GM19023 (cell line): ENCODE measurements at regions not wholly inside any gene's neighbourhood (a gene's known extent, or its start where the extent isn't known, plus 50 kb on each side); places are given as distances from the start of the nearest gene placed in this dataset.
"Not testable (repeated sequence)": the region's sequence is repeated elsewhere in the genome, so short reads cannot be mapped to it uniquely, and the experiment has no call there.

Experiments
- ATAC-seq: cut with Tn5 transposase; IDR thresholded peaks from one replicate; pipeline ENCODE4 v1.9.1; 2021; ENCODE audit warnings: mild to moderate bottlenecking, moderate library complexity; ENCODE audit not compliant: unreplicated experiment

DNA sequence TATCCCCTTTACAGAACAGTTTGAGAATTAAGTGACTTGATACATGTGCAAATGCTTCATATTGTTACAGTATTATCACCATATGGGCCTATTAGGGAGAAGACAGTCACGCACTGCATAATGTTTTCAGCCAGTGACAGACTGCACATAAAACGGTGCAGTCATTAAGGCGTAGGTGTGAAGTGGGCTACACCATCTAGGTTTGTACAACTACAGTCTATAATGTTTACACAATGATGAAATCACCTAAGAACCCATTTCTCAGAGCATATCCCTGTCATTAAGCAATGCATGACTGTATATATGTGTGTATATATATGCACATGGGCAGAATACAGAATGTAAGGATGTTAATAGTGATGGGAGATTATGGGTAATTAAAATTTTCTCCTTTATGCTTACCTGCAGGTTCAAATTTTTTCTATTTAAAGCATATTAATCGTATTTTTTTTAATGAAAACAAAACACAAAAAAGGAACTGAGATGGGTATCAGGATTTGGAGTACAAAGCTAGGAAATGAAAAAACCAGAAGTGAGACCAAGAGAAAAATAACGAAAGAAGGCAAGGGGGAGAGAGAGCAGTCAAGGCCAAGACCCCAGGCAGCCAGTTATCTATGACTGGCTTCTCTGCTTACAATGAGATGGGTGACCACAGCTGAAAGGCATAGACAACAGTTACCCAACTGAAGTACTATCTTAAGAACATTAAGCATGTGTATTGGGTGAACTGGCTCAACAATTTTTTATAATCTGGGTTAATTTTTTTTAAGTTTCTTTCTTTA lies 122.9 kb upstream of the DAB1 start:
- no peak for ATAC-seq

DNA sequence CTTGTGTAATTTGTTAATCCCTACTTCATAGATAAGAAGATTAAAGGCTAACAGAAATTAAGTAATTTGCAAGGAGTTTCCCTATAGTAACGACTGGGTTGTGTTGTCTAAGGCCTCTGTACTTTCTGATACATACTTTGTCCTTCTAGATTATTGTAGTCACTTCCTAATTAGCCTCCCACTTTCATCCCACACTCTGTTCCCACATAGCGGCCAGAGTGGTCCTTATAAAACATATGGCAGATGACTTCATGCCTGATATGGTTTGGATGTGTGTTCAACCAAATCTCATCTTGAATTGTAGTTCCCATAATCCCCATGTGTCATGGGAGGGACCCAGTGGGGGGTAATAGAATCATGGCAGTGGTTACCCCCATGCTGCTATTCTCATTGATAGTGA lies 120.5 kb upstream of the DAB1 start:
- ATAC-seq, result no peak

DNA sequence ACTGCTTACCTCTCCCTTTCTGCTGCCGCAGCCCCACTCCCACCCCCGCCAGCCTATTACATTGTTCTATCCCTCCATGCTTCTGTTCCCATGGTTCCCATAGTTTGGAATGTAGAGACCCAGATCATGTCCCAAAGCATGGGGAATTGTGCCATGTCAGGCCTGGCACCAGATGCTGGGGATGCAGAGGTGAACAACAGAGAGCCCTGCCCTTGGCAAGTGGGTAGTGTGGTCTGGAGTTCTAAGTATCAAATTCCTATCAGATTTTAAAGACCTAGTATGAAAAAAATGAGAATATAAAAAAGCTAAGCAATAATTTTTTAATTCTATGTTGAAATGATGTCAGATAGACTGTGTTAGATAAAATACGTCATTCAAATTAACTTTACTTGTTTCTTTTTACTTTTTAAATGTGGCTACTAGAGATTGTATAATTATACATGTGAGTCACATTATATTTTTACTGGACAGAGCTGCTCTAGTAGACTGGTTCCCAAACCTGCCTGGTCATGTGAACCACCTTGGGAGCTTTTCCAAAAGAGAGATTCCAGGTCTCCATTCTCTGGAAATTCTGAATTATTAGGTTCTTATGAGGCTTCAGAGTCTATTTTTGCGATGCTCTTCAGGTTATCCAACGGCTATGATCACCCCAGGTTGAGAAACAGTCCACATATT lies 113.0 kb upstream of the DAB1 start:
- no peak for ATAC-seq

DNA sequence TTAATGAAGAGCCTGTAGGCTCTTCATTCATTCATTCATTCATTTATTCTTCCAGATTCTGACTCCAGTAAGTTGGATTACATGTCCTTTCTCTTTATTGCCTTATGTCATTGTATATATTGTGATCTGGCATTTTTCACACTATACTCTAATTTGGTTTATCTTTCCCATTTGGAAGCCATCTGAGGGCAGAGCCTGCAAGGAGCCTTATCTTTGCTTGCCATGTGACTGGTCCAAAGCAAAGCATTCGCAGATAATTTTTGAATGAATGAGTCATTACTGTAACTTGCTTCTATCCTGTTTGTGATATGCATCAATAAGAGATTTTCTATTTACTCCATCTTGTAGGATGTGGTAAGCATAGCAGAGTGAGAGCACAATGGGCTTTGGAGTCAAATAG lies 108.4 kb upstream of the DAB1 start:
- ATAC-seq, result no peak

DNA sequence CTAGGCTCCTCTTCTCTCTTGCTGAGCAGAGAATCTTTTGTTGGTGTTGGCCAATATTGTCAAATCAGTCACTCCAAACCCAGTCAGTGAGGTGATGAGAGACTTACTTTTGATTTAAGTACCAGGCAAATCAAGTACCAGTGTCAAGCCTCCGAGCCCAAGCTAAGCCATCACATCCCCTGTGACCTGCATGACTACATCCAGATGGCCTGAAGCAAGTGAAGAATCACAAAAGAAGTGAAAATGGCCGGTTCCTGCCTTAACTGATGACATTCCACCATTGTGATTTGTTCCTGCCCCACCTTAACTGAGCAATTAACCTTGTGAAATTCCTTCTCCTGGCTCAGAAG lies 107.0 kb upstream of the DAB1 start:
- not testable (repeated sequence) for ATAC-seq

DNA sequence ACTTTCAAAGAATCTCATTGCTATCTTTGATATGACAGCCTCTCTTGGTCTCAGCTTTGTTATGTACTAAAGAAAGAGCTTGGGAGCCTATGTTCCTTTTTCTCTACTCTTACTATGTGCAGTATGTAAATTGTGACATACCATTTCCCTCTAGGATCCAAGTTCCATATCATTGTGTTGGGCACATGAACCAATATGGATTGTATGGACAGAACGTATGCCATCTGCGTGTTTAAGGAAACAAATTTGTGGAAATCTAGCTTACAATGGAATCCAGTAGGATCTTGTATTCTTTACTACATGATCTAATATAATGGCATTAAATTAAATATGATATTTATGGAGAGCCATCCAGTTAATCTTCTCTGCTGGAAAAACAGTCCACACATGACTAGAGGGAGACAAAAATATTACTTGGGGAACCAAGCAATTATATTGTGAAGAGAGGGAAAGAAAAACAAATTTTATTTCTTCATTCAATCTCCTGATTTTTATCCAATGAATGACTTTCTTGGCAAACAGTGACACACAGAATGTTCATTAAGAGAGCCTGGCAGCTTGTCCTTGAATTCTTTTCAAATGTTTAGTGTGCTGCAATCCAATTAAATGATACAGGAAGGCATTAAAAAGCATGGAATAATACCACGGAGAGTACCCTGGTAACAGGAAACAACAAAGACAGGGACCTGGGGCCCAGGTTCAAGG lies 106.5 kb upstream of the DAB1 start:
- no peak for ATAC-seq

DNA sequence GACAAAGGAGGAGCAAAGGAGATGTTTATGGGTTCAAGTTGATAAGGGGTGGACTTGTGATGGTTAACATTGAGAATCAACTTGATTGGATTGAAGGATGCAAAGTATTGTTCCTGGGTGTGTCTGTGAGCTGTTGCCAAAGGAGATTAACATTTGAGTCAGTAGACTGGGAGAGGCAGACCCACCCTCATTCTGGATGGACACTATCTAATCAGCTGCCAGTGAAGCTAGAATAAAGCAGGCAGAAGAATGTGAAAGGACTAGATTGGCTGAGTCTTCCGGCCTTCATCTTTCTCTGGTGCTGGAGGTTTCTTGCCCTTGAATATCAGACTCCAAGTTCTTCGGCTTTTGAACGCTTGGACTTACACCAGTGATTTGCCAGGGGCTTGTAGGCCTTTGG lies 98.7 kb upstream of the DAB1 start:
- no peak for ATAC-seq

DNA sequence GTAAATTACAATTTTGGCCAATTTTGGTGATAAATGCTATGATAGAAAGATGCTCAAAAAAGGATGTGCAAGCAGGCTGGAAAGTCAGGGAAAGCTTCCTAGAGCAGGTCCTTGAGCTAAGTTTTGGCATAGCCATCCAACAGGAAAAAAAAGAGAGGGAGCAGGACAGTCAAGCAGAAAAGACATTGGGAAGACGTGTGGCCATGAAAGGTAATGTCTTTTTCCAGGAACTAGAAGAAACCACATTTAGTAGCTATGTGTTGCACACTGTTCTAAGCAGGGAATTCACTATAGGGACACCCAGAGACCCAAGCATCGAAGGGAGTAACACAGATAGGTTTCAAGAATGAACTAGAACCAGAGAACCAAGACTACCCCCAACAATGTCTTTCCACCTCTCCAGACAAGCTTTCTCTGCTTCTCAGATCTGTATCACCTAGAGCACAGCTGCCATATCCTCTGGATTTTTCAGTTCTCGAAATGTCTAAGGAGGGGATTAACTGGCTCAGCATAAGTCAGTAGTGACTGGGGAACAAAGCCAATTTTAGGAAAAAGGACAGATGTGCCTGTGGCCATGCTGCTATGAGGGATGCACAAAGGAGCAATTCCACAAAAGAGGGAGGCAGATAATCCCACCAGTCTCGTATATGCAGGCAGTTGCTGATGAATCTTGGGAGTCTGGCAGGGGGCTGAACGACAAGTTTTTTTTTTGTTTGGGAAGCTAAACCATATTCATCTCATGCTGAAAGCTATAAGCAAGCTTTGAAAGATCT lies 97.1 kb upstream of the DAB1 start:
- ATAC-seq, result no peak

DNA sequence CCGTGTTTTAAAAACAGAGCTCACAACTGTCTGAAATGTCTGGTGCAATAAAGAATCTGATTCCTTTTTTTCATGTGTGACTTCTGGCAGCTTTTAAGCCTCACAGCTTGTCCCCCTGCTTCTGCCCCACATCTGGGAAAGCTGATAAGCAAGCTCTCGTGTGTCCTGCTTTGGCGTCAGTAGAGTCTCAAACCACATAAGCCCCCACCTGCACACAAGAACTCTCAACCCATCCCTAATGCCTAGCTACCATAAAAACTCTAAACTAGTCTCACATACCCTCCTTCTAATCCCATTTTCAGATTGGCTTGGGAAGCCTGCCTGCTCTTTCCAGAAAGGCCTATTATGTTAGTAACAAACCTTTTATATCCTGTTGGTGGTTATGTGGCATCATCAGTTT lies 94.6 kb upstream of the DAB1 start:
- ATAC-seq, result no peak

DNA sequence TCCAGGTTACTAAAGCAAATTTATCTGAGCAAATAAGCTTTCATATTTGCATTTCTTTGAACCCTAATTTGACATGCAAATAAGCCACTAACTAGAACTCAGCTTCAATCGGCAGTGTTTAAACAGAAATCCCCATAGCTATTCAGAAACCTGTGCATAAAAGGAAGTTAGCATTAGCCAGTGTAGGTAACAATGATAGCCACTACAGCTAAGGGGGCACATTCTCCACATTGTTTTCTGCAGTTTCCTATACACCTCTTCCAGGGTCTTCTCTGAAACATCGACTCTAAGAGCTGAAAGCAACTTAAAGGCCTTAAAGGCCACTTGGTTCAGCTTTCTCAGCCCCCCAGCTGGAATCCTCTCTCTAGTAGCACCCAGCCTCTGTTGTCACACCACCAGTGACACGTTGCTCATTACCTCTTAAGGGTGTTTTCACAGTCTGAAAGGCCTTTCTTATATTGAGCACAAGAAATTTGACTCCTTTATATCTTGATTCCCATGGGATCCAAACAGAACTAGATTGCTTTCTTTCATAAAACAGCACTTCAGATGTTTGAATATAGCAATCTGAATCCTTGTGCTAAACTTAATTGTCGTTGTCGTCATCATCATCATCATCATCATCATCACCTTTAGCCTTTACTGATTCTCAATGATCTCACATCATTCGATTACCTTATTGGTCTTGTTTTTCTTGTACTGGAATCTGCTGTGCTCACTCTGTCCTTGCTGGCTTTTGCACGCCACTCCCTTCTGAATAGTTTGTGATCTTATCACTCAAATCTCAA lies 93.9 kb upstream of the DAB1 start:
- ATAC-seq, result no peak

DNA sequence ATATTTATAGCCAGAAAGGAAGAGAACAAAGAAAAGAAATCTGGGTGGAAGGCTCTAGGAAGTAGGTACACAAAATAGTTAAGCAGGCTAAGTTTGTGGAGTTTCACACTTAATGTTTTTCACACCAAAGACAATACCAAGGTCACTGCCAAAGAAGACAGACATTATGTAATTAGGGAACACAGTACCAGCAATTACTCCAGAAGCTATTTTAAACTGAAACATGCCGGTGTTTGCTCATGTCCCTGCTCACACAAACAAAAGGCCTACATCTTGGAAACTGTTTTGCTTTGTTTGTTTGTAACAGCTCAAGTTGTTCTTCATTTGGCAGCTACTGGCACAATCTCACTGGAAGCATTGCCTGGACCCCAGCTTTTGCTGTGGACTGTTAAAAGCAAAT lies 88.5 kb upstream of the DAB1 start:
- ATAC-seq, result no peak

DNA sequence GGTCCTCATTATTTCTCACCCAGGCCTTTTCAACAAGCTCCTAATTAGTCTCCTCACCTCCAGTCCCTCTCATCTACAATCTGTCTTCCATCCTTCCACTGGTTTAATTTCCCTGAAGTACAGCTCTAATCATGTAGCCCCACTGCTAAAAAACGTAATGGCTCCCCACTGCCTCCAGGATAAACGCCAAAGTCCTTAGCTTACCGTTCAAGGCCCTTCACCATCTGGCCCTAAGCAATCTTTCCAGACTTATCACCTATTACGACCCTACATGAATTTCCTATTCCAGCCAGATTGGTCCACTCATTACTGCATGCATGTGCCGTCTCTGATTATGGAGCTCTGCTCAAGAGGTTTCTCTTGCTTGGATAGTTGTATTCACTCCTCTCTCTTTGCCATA lies 83.1 kb upstream of the DAB1 start:
- ATAC-seq, result no peak

DNA sequence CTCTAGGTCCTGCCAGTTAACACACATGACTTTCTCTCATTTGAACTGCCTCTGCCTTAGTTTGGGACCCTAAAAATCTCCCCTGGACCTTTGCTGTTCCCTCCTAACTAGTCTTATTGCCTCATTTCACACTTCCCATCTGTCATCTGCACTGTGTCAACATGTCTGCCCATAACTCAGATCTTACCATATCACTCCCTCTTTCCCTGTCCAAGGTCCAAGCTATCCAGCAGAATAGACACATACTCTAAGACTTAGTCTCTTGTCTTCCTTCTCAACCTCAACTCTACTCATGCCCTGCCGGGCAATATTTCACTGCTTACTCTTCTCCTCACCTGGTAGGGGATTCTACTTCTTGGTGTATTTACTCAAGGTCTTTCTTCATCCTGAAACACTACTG lies 79.5 kb upstream of the DAB1 start:
- no peak for ATAC-seq

DNA sequence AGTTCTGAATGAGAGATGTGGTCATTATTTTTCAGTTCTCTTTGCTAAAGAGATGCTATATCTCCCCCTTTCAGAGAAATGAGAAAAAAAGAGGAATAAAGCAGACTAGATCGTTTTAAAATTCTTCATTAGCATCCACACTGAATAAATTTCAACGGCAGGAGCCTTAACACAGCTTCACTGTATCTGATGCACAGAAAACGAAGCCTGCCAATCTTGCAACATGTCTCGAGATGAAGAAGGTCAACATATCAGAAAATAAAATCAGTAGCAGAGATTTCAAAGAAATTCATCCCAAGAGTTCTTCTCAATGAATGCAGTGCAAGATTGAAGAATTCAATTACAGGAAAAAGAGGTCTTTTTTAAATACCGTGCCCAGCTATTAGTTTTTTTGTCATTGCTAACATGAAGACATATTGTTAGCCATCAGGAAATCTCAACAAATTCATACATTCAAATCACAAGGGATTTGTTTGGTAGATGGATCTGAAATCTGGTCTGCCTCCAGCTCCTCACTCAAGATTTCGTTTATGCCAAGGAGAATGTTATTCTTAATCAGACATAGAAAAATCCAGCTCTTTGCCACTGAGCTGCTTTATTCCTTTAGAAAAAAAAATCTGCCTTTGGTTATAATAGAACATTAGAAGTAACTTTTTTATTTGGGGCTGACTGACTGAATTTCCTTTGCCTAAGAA lies 76.4 kb upstream of the DAB1 start:
- ATAC-seq, result no peak

DNA sequence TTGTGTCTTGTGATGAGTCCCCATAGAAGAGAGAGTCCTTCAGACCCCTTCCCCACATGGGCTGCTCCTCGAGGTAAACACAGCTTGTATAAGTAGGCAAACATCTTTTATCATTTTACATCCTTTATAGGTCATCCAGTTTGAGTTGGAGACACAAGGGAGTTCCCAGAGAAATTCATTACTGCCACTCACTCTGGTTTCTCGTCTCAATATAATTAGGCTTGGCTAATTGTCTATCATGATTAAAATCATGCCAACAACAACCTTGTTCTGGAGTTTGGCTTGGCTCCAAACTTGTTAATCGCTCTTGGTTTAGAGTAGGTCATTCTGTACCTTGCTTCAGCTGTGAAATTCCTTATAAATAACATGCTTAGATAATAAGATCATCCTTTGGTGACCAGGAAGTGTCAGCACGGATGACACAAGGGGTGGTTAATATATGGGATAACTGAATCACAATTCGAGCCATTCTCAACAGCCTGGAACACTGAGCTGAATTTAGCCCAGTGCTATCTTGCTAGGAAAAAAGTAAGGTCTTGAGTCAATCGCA lies 70.7 kb upstream of the DAB1 start:
- no peak for ATAC-seq

DNA sequence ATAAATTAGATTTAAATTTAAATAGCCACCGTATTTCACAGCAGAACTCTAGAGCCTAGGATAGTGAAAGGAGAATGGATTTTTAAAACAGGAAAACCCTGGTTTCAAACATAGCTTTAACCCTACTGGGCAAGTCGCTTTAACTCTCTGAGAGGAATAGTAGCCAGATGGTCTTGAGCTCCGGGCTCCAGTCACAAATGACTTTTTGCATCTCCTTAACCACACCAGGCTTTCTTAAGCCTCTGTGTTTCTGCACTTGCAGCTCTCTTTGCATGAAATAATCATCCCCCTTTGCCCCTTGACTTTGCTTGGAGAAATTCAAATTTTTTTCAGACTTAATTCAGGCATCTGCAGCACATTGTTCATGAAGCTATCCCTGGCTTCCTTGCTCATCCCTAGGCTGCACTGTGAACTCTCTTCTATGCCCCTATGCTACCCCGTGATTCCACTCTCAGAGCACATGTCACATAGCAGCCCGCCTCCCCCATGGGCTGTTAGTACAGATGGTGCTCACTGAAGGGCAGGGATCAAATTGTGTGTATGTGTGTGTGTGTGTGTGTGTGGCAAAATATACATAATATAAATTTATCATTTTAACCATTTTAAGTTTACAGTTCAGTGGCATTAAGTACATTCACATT lies 68.8 kb upstream of the DAB1 start:
- ATAC-seq, result no peak

DNA sequence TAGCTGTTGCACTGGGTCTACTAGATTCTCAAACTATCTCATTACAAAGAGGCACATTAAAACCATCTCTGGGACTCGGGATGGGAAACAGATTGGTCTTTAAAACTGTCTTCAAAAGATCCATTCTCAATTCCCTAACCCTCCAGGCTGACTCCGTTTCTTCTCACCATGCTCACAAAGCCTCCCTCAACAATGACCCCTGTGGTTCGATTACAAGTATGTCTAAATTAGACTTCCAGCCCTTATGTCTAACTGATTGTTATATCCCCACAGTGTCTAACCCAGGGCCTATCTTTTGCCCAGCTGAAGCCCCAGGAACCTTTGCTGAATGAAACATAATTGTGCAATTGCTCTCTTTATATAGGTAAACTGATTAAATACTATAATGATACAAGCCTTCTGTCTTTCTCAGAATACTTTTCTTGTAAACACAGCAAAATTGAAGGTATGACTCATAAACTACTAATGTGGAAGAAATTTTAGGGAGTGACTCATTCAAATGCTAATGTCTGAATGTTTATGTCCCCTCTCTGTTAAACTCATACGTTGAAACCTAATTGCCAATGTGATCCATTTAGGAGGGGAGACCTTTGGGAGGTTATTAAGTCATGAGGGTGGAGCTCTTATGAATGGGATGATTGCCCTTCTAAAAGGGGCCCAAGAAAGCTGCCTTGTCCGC lies 65.6 kb upstream of the DAB1 start:
- no peak for ATAC-seq

DNA sequence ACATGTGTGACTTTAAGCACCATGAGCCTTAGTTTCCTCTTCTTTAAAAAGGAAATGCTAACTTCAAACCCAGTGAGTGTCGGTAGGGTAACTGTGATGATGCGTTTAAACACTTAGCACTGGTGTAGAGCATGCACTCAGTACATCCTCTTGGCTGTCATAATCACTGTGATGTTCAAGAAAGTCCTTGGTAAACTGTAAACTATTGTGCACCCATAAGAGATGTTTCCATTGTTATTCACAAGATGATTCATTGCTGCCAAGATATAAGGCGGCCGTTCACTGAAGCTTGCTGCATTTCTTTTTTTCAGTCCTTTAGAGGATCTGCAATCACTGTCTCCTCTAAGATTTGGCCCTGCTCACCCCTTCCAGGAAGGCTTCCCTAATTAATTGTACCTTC lies 61.8 kb upstream of the DAB1 start:
- ATAC-seq, result no peak

DNA sequence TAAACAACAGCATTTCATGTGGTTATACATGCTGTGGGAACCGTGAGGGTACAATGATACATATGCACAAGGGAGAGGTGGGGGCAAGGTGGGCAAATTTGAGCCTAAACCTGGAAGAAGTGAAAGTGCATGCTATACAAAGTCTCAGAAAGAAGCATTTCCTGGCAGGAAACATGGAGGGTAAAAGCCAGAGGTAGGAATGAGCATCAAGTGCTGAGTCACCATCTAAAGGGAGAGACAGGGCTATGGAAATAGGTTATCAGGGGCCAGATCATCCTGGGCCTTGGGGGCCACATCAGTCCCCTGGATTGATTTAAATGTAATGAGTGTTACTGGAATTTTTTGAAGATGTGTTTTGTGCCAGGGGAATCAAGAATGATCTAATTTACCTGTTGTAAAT lies 60.1 kb upstream of the DAB1 start:
- ATAC-seq, result no peak
